Activated T-helper 2 cell treated with anti-CD3 and anti-CD28 coated beads, Interferon-gamma antibody, Interleukin-2, Interleukin-4, amounts not matched to agents 10 μg/mL and 5 μg/mL and 100 μg/mL, durations not matched to agents 14 hours and 24 hours and 36 hours (primary cell): ENCODE measurements at regions not wholly inside any gene's neighbourhood (a gene's known extent, or its start where the extent isn't known, plus 50 kb on each side); places are given as distances from the start of the nearest gene placed in this dataset.

Experiments
- DNase-seq: peaks from one replicate; pipeline ENCODE4 v3.0.0; 2021; ENCODE audit warnings: low spot score
- H3K27ac Mint-ChIP-seq: one replicate; pipeline ENCODE4 v1.8.0; 2021; ENCODE audit warnings: mixed read lengths
- H3K27me3 Mint-ChIP-seq: one replicate; pipeline ENCODE4 v1.8.0; 2021; ENCODE audit warnings: low read depth, mixed read lengths
- H3K36me3 Mint-ChIP-seq: one replicate; pipeline ENCODE4 v1.8.0; 2021; ENCODE audit warnings: low read depth, mixed read lengths
- H3K4me1 Mint-ChIP-seq: one replicate; pipeline ENCODE4 v1.8.0; 2021; ENCODE audit warnings: low read depth, mixed read lengths
- H3K4me3 Mint-ChIP-seq: one replicate; pipeline ENCODE4 v1.8.0; 2021; ENCODE audit warnings: low read depth, mild to moderate bottlenecking, moderate library complexity, mixed read lengths
- H3K9me3 Mint-ChIP-seq: one replicate; pipeline ENCODE4 v1.8.0; 2021; ENCODE audit warnings: mixed read lengths
- intact Hi-C: fragments of 100-400 bp; cut with micrococcal nuclease; formaldehyde crosslinking; loops from one replicate; pipeline ENCODE4 v1.15.1; 2023

- no peak overlapping the region for H3K27ac Mint-ChIP-seq
- H3K4me1 Mint-ChIP-seq, result no peaks in the 10 kb centered on the region
- intact Hi-C loops, result no loop called here
- peaks cover 2% of the 10 kb centered on the region for H3K27me3 Mint-ChIP-seq
- H3K4me3 Mint-ChIP-seq, result no peak overlapping the region
- H3K36me3 Mint-ChIP-seq, result no peaks in the 10 kb centered on the region
- no peak for DNase-seq
- no peaks in the 10 kb centered on the region for H3K9me3 Mint-ChIP-seq
These were observed 508.0 kb downstream of the OMA1 start for GRCh38 chr1:58038574-58038973.

GRCh38 chr1:58035523-58035922, 511.0 kb downstream of the OMA1 start:
- intact Hi-C loops, result no loop called here
- DNase-seq, result no peak
- Mint-ChIP-seq H3K27me3 (peaks cover 12% of the 10 kb centered on the region), H3K4me1 (no peaks in the 10 kb centered on the region), H3K9me3 (no peaks in the 10 kb centered on the region), H3K4me3 (no peak overlapping the region), H3K27ac (no peak overlapping the region), H3K36me3 (no peaks in the 10 kb centered on the region)

GRCh38 chr1:58033311-58033710, 513.2 kb downstream of the OMA1 start:
- no peaks in the 10 kb centered on the region for H3K9me3 Mint-ChIP-seq
- intact Hi-C loops, result no loop called here

GRCh38 chr1:58032611-58033073, 513.9 kb downstream of the OMA1 start:
- Mint-ChIP-seq H3K4me1 (no peaks in the 10 kb centered on the region), H3K36me3 (no peaks in the 10 kb centered on the region), H3K27me3 (peaks cover 12% of the 10 kb centered on the region), H3K4me3 (no peak overlapping the region), H3K27ac (no peak overlapping the region), H3K9me3 (no peaks in the 10 kb centered on the region)
- intact Hi-C loops, result no loop called here
- no peak for DNase-seq

More at GRCh38 chr1:58033311-58033710, 513.2 kb downstream of the OMA1 start:
- no peak overlapping the region for H3K27ac Mint-ChIP-seq
- DNase-seq, result no peak
- H3K36me3 Mint-ChIP-seq, result no peaks in the 10 kb centered on the region
- H3K27me3 Mint-ChIP-seq, result peaks cover 12% of the 10 kb centered on the region
- H3K4me3 Mint-ChIP-seq, result no peak overlapping the region
- no peaks in the 10 kb centered on the region for H3K4me1 Mint-ChIP-seq

- no peak for DNase-seq
- Mint-ChIP-seq H3K9me3 (no peaks in the 10 kb centered on the region), H3K27ac (no peak overlapping the region), H3K27me3 (peaks cover 12% of the 10 kb centered on the region), H3K36me3 (no peaks in the 10 kb centered on the region), H3K4me1 (no peaks in the 10 kb centered on the region), H3K4me3 (no peak overlapping the region)
- intact Hi-C loops, result no loop called here
These were observed 515.1 kb downstream of the OMA1 start for GRCh38 chr1:58031416-58031815.

GRCh38 chr1:58030456-58030855, 516.1 kb downstream of the OMA1 start:
- intact Hi-C loops, result no loop called here
- Mint-ChIP-seq H3K27ac (no peak overlapping the region), H3K4me1 (no peaks in the 10 kb centered on the region), H3K27me3 (peaks cover 12% of the 10 kb centered on the region), H3K36me3 (no peaks in the 10 kb centered on the region), H3K9me3 (no peaks in the 10 kb centered on the region), H3K4me3 (no peak overlapping the region)
- no peak for DNase-seq

GRCh38 chr1:58017641-58018040, 528.9 kb downstream of the OMA1 start:
- no peaks in the 10 kb centered on the region for H3K9me3 Mint-ChIP-seq
- no peaks in the 10 kb centered on the region for H3K27me3 Mint-ChIP-seq
- no peak for DNase-seq
- H3K4me1 Mint-ChIP-seq, result no peaks in the 10 kb centered on the region
- no peak overlapping the region for H3K27ac Mint-ChIP-seq
- H3K36me3 Mint-ChIP-seq, result no peaks in the 10 kb centered on the region
- no peak overlapping the region for H3K4me3 Mint-ChIP-seq
- intact Hi-C loops, result no loop called here

- Mint-ChIP-seq H3K27me3 (no peaks in the 10 kb centered on the region), H3K4me1 (no peaks in the 10 kb centered on the region), H3K4me3 (no peak overlapping the region), H3K9me3 (no peaks in the 10 kb centered on the region), H3K27ac (no peak overlapping the region), H3K36me3 (no peaks in the 10 kb centered on the region)
- intact Hi-C loops, result no loop called here
- no peak for DNase-seq
These were observed 533.3 kb downstream of the OMA1 start for GRCh38 chr1:58013237-58013636.

- intact Hi-C loops, result no loop called here
- Mint-ChIP-seq H3K27me3 (no peaks in the 10 kb centered on the region), H3K36me3 (no peaks in the 10 kb centered on the region), H3K27ac (no peak overlapping the region), H3K4me1 (no peaks in the 10 kb centered on the region), H3K4me3 (no peak overlapping the region), H3K9me3 (no peaks in the 10 kb centered on the region)
- no peak for DNase-seq
These were observed 534.5 kb downstream of the OMA1 start for GRCh38 chr1:58011978-58012377.

GRCh38 chr1:58006421-58007046, 540.0 kb downstream of the OMA1 start:
- no peak overlapping the region for H3K4me3 Mint-ChIP-seq
- H3K4me1 Mint-ChIP-seq, result no peaks in the 10 kb centered on the region
- H3K27ac Mint-ChIP-seq, result no peak overlapping the region
- no peaks in the 10 kb centered on the region for H3K27me3 Mint-ChIP-seq
- intact Hi-C loops, result no loop called here
- H3K36me3 Mint-ChIP-seq, result no peaks in the 10 kb centered on the region
- DNase-seq, result no peak
- no peaks in the 10 kb centered on the region for H3K9me3 Mint-ChIP-seq

GRCh38 chr1:58005212-58005611, 541.3 kb downstream of the OMA1 start:
- intact Hi-C loops, result no loop called here
- Mint-ChIP-seq H3K27me3 (no peaks in the 10 kb centered on the region), H3K9me3 (no peaks in the 10 kb centered on the region), H3K27ac (no peak overlapping the region), H3K4me1 (no peaks in the 10 kb centered on the region), H3K4me3 (no peak overlapping the region), H3K36me3 (no peaks in the 10 kb centered on the region)
- DNase-seq, result no peak

GRCh38 chr1:58003988-58004387, 542.5 kb downstream of the OMA1 start:
- Mint-ChIP-seq H3K27ac (no peak overlapping the region), H3K36me3 (no peaks in the 10 kb centered on the region), H3K9me3 (no peaks in the 10 kb centered on the region), H3K4me3 (no peak overlapping the region), H3K4me1 (no peaks in the 10 kb centered on the region), H3K27me3 (no peaks in the 10 kb centered on the region)
- intact Hi-C loops, result no loop called here
- no peak for DNase-seq

GRCh38 chr1:58003059-58003458, 543.5 kb downstream of the OMA1 start:
- Mint-ChIP-seq H3K4me1 (no peaks in the 10 kb centered on the region), H3K36me3 (no peaks in the 10 kb centered on the region), H3K4me3 (no peak overlapping the region), H3K27me3 (no peaks in the 10 kb centered on the region), H3K9me3 (no peaks in the 10 kb centered on the region), H3K27ac (no peak overlapping the region)
- DNase-seq, result no peak
- intact Hi-C loops, result no loop called here

GRCh38 chr1:58000821-58001220, 545.7 kb downstream of the OMA1 start:
- Mint-ChIP-seq H3K27me3 (no peaks in the 10 kb centered on the region), H3K4me1 (no peaks in the 10 kb centered on the region), H3K27ac (no peak overlapping the region), H3K9me3 (no peaks in the 10 kb centered on the region), H3K4me3 (no peak overlapping the region), H3K36me3 (no peaks in the 10 kb centered on the region)
- intact Hi-C loops, result no loop called here
- DNase-seq, result no peak
